ENCODE measurements at regions not wholly inside any gene's neighbourhood (a gene's known extent, or its start where the extent isn't known, plus 50 kb on each side); places are given as distances from the start of the nearest gene placed in this dataset.

GRCh38 chrX:134186362-134187121 lies 50.4 kb upstream of the CCDC160 start:
- peak overlapping the region; percentile 91 for H3K27ac Mint-ChIP-seq
- H3K4me3 Mint-ChIP-seq: peak overlapping the region; percentile 88

More at GRCh38 chrX:134186362-134187121, 50.4 kb upstream of the CCDC160 start:
- Mint-ChIP-seq H3K36me3 (ENCODE audit: low read depth) (peaks cover 9% of the 10 kb centered on the region), H3K9me3 (no peaks in the 10 kb centered on the region), H3K27me3 (ENCODE audit: low read depth) (peaks cover 5% of the 10 kb centered on the region), H3K4me1 (ENCODE audit: low read depth) (peaks cover 32% of the 10 kb centered on the region)
